GM10266 (cell line): ENCODE measurements at regions not wholly inside any gene's neighbourhood (a gene's known extent, or its start where the extent isn't known, plus 50 kb on each side); places are given as distances from the start of the nearest gene placed in this dataset.

Source experiments
- DNase-seq: peaks from one replicate; pipeline ENCODE4 v3.0.0; 2012; ENCODE audit errors: extremely low spot score
- TF ChIP-seq, protein P1 (sequence below): IDR thresholded peaks from 2 replicates; pipeline ENCODE4 v1.5.1; 2012; ENCODE audit warnings: mild to moderate bottlenecking, low read depth; ENCODE audit not compliant: control insufficient read depth, insufficient read depth; ENCODE audit errors: missing control alignments

DNA sequence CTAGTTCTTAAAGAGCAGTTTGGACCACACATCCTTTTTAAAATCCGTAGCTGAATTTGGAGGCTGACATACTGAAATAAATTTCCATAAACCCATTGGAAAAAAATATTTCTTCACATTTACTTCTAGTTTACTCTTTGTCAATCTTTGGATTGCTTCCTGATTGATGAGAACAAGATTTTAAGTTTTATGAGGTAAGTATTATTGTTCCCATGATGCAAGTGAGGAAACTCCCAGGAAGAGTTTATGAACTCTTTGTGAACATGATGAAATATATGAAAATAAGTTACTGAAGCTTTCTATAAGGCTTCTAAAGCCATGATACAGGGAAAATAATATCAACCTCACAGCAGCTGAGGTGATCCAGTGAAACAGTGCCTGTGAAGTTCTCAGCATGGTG is 320.0 kb downstream of the GJA1 start:
- no peak for DNase-seq
- TF ChIP-seq, protein P1, sequence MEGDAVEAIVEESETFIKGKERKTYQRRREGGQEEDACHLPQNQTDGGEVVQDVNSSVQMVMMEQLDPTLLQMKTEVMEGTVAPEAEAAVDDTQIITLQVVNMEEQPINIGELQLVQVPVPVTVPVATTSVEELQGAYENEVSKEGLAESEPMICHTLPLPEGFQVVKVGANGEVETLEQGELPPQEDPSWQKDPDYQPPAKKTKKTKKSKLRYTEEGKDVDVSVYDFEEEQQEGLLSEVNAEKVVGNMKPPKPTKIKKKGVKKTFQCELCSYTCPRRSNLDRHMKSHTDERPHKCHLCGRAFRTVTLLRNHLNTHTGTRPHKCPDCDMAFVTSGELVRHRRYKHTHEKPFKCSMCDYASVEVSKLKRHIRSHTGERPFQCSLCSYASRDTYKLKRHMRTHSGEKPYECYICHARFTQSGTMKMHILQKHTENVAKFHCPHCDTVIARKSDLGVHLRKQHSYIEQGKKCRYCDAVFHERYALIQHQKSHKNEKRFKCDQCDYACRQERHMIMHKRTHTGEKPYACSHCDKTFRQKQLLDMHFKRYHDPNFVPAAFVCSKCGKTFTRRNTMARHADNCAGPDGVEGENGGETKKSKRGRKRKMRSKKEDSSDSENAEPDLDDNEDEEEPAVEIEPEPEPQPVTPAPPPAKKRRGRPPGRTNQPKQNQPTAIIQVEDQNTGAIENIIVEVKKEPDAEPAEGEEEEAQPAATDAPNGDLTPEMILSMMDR, result no peak

DNA sequence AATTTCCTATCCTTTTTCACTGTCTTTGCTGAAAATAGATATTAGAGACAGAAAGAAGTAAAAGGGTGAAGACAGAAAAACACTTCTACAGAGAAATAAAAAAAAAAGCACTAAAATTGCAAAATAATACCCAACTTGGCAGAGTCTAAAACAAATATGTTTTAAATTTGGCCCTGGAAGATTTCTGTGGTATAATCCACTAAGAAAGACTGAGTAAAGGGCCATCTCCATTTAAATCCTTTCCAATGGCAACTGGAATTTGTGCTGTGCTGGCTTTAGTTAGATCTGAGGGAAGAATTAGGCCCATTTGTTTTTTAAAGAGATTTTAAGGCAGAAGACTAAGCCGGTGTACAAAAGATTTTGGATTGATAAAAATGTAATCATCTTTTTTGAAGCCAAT is 321.2 kb downstream of the GJA1 start:
- no peak for DNase-seq
- TF ChIP-seq, protein P1, result no peak

DNA sequence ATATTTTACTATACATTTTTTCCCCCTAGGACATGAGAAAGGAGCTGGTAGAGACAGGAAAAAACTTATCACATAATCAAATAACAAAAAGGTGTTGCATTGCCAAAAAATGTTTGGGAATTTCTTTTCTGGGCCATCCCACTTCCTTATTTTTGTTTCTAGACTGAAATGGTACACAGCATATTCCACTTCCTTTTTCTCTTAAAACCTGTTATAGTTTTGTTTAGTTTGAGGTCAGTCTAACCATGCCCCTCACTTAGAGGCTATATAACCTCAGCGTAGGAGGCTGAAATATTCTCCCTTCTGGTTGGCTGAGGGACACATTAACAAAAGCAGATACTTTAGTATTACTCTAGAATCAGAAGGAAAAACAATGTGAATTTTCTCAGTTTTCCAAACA is 323.9 kb downstream of the GJA1 start:
- TF ChIP-seq, protein P1, result no peak
- DNase-seq, result no peak

DNA sequence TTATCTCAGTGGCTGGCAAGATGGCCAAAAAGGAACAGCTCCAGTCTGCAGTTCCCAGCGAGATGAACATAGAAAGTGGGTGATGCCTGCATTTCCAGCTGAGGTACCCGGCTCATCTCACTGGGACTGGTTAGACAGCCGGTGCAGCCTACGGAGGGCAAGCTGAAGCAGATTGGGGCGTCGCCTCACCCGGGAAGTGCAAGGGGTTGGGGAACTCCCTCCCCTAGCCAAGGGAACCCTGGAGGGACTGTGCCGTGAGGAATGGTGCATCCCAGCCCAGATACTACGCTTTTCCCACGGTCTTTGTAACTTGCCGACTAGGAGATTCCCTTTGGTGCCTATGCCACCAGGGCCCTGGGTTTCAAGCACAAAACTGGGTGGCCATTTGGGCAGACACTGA is 324.7 kb downstream of the GJA1 start:
- no peak for DNase-seq
- TF ChIP-seq, protein P1, result no peak

DNA sequence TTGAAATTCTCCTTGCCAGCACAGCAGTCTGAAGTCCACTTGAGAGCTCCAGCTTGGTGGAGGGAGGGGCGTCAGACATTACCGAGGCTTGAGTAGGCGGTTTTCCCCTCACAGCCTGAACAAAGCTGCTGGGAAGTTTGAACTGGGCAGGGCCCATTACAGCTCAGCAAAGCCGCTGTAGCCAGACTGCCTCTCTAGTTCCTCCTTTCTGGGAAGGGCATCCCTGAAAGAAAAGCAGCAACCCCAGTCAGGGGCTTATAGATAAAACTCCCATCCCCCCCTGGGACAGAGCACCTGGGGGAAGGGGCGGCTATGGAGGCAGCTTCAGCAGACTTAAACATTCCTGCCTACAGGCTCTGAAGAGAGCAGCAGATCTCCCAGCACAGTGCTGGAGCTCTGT is 325.3 kb downstream of the GJA1 start:
- no peak for DNase-seq
- TF ChIP-seq, protein P1, result no peak

DNA sequence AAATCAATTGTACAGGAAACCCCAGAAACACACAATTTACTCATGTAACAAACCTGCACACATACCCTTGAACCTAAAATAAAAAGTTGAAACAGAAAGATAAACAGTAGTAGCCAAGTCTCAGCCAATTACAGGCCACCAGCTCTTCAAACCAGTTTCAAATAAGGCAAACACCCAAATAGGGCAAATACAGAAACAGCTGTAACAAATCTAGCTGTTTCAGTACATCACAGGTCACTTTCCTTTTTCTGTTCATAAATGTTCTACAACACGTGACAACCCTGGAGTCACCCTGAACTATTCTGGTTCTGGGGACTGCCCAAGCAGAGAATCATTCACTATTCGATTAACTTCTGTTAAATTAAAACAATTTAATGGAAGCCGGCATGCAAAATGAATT is 329.0 kb downstream of the GJA1 start:
- TF ChIP-seq, protein P1, result no peak
- no peak for DNase-seq

DNA sequence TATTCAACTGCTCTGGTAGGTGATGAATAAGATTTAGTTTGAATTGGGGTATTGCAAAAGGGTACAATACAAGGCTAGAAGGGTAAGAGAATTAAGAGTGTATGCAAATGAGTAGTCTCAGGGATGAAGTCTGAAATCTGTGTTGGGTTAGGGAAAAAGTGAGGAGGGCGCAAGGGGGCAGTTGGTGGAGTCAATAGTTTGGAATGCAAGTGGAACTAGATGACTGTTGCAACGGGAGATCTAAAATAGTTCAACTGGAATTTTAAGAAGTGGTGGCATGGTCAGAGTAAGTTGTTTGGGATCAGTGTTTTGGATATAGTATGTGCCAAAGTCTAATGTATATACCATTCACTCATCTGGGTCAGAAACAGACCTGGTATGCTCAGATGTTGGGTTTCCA is 329.6 kb downstream of the GJA1 start:
- no peak for DNase-seq
- TF ChIP-seq, protein P1, result no peak
